RWPE1 (cell line): ENCODE measurements at regions not wholly inside any gene's neighbourhood (a gene's known extent, or its start where the extent isn't known, plus 50 kb on each side); places are given as distances from the start of the nearest gene placed in this dataset.
"Not testable (repeated sequence)": the region's sequence is repeated elsewhere in the genome, so short reads cannot be mapped to it uniquely, and the experiment has no call there.

Experiments
- CTCF ChIA-PET: fragments of 350-600 bp; sonication (Branson Sonifier 250); formaldehyde crosslinking; extraction: SDS; loops from one replicate; lab custom pipeline; 2021; lab: Yijun Ruan, JAX
- POLR2A ChIA-PET: fragments of 400-600 bp; formaldehyde crosslinking; extraction: SDS; loops from one replicate; lab custom pipeline; 2020; ENCODE audit warnings: antibody characterized with exemption; ENCODE audit not compliant: low non-redundant PET; lab: Yijun Ruan, JAX
- DNase-seq: peaks from one replicate; pipeline ENCODE4 v3.0.0; 2012; ENCODE audit warnings: low spot score
- H3K27ac ChIP-seq: fragments of 450-650 bp; 2 replicates; pipeline ENCODE4 v1.5.1; 2017
- CTCF ChIP-seq: fragments of 450-650 bp; conservative IDR thresholded peaks from 2 replicates; pipeline ENCODE4 v1.5.1; 2017; ENCODE audit warnings: low read depth, mild to moderate bottlenecking

- H3K27ac ChIP-seq = no peak overlapping the region
- TF ChIP-seq CTCF = no peak
- no peak for DNase-seq
- CTCF ChIA-PET = no interaction called here
- POLR2A ChIA-PET = no interaction called here
Observed at GRCh38 chr1:209162651-209163050, 420.9 kb upstream of the CAMK1G start.

- H3K27ac ChIP-seq = no peak overlapping the region
- CTCF ChIA-PET = no interaction called here
- peak; percentile 39 for DNase-seq
- POLR2A ChIA-PET = no interaction called here
- TF ChIP-seq CTCF = no peak
Observed at GRCh38 chr1:209168204-209168603, 415.3 kb upstream of the CAMK1G start.

GRCh38 chr1:209171151-209171550 is 412.4 kb upstream of the CAMK1G start:
- TF ChIP-seq CTCF = no peak
- ChIA-PET CTCF (interaction anchor here (0.7 kb wide), 1 partner anchor 149 kb away, joined by 3 read pairs; no protein-coding TSS in a partner anchor), POLR2A (no interaction called here)
- no peak overlapping the region for H3K27ac ChIP-seq
- DNase-seq = no peak

GRCh38 chr1:209172286-209172685 is 411.2 kb upstream of the CAMK1G start:
- no peak for TF ChIP-seq CTCF
- ChIA-PET POLR2A (no interaction called here), CTCF (no interaction called here)
- peak; percentile 5 for DNase-seq
- H3K27ac ChIP-seq = no peak overlapping the region

GRCh38 chr1:209172792-209173542 is 410.5 kb upstream of the CAMK1G start:
- CTCF ChIA-PET, DNase-seq, POLR2A ChIA-PET, H3K27ac ChIP-seq: not testable (repeated sequence)

GRCh38 chr1:209173796-209174195 is 409.7 kb upstream of the CAMK1G start:
- POLR2A ChIA-PET, DNase-seq, H3K27ac ChIP-seq: not testable (repeated sequence)
- CTCF ChIA-PET = interaction anchor here (0.6 kb wide), 1 partner anchor 253 kb away, joined by 3 read pairs; no protein-coding TSS in a partner anchor

- no peak overlapping the region for H3K27ac ChIP-seq
- TF ChIP-seq CTCF = no peak
- ChIA-PET CTCF (interaction anchor here (0.8 to 0.9 kb wide), 2 partner anchors 12 to 150 kb away, joined by 3 to 5 read pairs; no protein-coding TSS in a partner anchor), POLR2A (interaction anchor here (0.6 kb wide), 1 partner anchor 530 kb away, joined by 3 read pairs; no protein-coding TSS in a partner anchor)
- DNase-seq = no peak
Observed at GRCh38 chr1:209176866-209177430, 406.6 kb upstream of the CAMK1G start.
